SH-SY5Y (cell line): ENCODE measurements at regions not wholly inside any gene's neighbourhood (a gene's known extent, or its start where the extent isn't known, plus 50 kb on each side); places are given as distances from the start of the nearest gene placed in this dataset.

ENCODE experiments used
- GATA2 ChIP-seq: IDR thresholded peaks from 2 replicates; pipeline ENCODE4 v1.6.1; 2011; ENCODE audit warnings: mild to moderate bottlenecking, low read depth, low read length
- GATA3 ChIP-seq: IDR thresholded peaks from 2 replicates; pipeline ENCODE4 v1.6.1; 2011; ENCODE audit warnings: low read depth, mild to moderate bottlenecking, low read length, moderate library complexity

DNA sequence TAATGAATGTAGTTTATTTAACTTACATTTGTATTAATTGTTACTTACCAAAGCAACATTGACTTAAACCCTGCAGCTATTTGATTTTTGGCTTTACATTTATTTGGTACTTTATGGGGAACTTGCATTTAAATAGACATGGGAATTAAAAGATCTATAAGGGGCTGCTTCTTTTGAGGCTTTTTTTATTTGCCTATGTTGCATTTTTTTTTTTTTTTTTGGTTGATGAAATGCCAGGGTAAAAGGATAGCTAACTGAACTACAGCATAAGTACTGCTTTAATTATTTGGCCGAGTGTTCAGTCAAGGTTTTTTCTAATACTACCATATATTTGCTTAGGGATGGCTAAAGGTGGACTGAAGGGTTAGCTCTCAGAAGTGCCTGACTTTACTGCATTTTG lies 62.5 kb upstream of the CDH4 start:
- TF ChIP-seq GATA2 (no peak), GATA3 (no peak)
